ENCODE measurements at regions not wholly inside any gene's neighbourhood (a gene's known extent, or its start where the extent isn't known, plus 50 kb on each side); places are given as distances from the start of the nearest gene placed in this dataset.

- no peak overlapping the region for H3K4me3 Mint-ChIP-seq (ENCODE audit: unreplicated experiment)
- no peaks in the 10 kb centered on the region for H3K9me3 Mint-ChIP-seq (ENCODE audit: unreplicated experiment)
- no peak overlapping the region for H3K27ac Mint-ChIP-seq (ENCODE audit: unreplicated experiment)
These were observed 1162.5 kb upstream of the PRMT6 start for GRCh38 chr1:105894006-105894405.

GRCh38 chr1:105909811-105910210 lies 1146.7 kb upstream of the PRMT6 start:
- H3K27me3 Mint-ChIP-seq (ENCODE audit: unreplicated experiment), result peaks cover 3% of the 10 kb centered on the region
- H3K4me1 Mint-ChIP-seq (ENCODE audit: unreplicated experiment), result no peaks in the 10 kb centered on the region
- no peak overlapping the region for H3K27ac Mint-ChIP-seq (ENCODE audit: unreplicated experiment)
- H3K36me3 Mint-ChIP-seq (ENCODE audit: low read depth, unreplicated experiment), result peaks cover 8% of the 10 kb centered on the region
- no peak for DNase-seq (ENCODE audit: low spot score)
- H3K9me3 Mint-ChIP-seq (ENCODE audit: unreplicated experiment), result no peaks in the 10 kb centered on the region
- TF ChIP-seq, protein P1, sequence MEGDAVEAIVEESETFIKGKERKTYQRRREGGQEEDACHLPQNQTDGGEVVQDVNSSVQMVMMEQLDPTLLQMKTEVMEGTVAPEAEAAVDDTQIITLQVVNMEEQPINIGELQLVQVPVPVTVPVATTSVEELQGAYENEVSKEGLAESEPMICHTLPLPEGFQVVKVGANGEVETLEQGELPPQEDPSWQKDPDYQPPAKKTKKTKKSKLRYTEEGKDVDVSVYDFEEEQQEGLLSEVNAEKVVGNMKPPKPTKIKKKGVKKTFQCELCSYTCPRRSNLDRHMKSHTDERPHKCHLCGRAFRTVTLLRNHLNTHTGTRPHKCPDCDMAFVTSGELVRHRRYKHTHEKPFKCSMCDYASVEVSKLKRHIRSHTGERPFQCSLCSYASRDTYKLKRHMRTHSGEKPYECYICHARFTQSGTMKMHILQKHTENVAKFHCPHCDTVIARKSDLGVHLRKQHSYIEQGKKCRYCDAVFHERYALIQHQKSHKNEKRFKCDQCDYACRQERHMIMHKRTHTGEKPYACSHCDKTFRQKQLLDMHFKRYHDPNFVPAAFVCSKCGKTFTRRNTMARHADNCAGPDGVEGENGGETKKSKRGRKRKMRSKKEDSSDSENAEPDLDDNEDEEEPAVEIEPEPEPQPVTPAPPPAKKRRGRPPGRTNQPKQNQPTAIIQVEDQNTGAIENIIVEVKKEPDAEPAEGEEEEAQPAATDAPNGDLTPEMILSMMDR (IDR thresholded peaks at IDR 0.05; ENCODE audit: unreplicated experiment), result no peak
- H3K4me3 Mint-ChIP-seq (ENCODE audit: unreplicated experiment), result no peak overlapping the region

More at GRCh38 chr1:105894006-105894405, 1162.5 kb upstream of the PRMT6 start:
- TF ChIP-seq, protein P1 (IDR thresholded peaks at IDR 0.05; ENCODE audit: unreplicated experiment), result no peak
- Mint-ChIP-seq H3K4me1 (ENCODE audit: unreplicated experiment) (no peaks in the 10 kb centered on the region), H3K36me3 (ENCODE audit: low read depth, unreplicated experiment) (no peaks in the 10 kb centered on the region), H3K27me3 (ENCODE audit: unreplicated experiment) (no peaks in the 10 kb centered on the region)
- DNase-seq (ENCODE audit: low spot score), result no peak

GRCh38 chr1:105914403-105914802 lies 1142.1 kb upstream of the PRMT6 start:
- no peaks in the 10 kb centered on the region for H3K9me3 Mint-ChIP-seq (ENCODE audit: unreplicated experiment)
- no peak overlapping the region for H3K27ac Mint-ChIP-seq (ENCODE audit: unreplicated experiment)
- H3K27me3 Mint-ChIP-seq (ENCODE audit: unreplicated experiment), result no peaks in the 10 kb centered on the region
- no peak for DNase-seq (ENCODE audit: low spot score)
- no peaks in the 10 kb centered on the region for H3K36me3 Mint-ChIP-seq (ENCODE audit: low read depth, unreplicated experiment)
- TF ChIP-seq, protein P1 (IDR thresholded peaks at IDR 0.05; ENCODE audit: unreplicated experiment), result no peak
- H3K4me3 Mint-ChIP-seq (ENCODE audit: unreplicated experiment), result no peak overlapping the region
- H3K4me1 Mint-ChIP-seq (ENCODE audit: unreplicated experiment), result peaks cover 6% of the 10 kb centered on the region

DNA sequence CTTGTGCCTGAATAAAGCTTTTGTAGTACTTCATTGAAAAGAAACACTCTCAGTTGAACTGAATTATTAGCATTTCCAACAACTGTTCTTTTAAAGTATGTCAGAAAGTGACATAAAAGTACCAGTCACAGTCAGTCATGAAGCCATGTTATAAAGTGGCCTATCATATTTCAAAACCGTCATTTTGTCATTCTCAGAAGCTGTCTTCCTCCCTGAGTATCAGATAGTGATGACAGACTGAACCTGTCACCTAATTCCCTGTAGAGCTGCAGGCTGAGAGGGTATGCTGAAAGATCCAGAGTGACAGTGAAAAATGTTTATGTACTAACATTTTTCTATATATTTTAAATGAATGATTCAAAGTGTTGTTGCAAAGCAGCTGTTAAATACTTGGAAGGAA lies 1121.7 kb upstream of the PRMT6 start:
- Mint-ChIP-seq H3K4me1 (ENCODE audit: unreplicated experiment) (no peaks in the 10 kb centered on the region), H3K4me3 (ENCODE audit: unreplicated experiment) (no peak overlapping the region), H3K27ac (ENCODE audit: unreplicated experiment) (no peak overlapping the region), H3K27me3 (ENCODE audit: unreplicated experiment) (no peaks in the 10 kb centered on the region), H3K9me3 (ENCODE audit: unreplicated experiment) (no peaks in the 10 kb centered on the region), H3K36me3 (ENCODE audit: low read depth, unreplicated experiment) (no peaks in the 10 kb centered on the region)
- DNase-seq (ENCODE audit: low spot score), result no peak
- TF ChIP-seq, protein P1 (IDR thresholded peaks at IDR 0.05; ENCODE audit: unreplicated experiment), result no peak

DNA sequence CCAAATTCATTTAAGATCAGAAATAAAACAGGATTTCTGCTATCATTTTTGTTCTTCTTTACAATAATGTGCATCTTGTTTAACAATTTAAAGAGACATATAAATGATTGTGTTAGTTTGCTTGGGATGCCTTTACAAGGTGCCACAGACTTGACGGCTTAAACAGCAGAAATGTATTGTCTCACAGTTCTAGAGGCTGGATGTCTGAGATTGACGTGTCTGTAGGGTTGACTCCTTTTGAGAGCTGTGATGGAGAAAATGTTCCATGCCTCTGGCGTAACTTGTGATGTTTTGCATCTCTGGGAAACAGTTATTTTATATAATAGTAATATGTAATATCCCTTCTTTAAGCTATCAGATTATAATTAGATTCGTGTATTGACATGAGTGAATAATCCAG lies 1091.6 kb upstream of the PRMT6 start:
- H3K4me3 Mint-ChIP-seq (ENCODE audit: unreplicated experiment), result no peak overlapping the region
- H3K27me3 Mint-ChIP-seq (ENCODE audit: unreplicated experiment), result no peaks in the 10 kb centered on the region
- no peak for DNase-seq (ENCODE audit: low spot score)
- no peaks in the 10 kb centered on the region for H3K4me1 Mint-ChIP-seq (ENCODE audit: unreplicated experiment)
- TF ChIP-seq, protein P1 (IDR thresholded peaks at IDR 0.05; ENCODE audit: unreplicated experiment), result no peak
- no peak overlapping the region for H3K27ac Mint-ChIP-seq (ENCODE audit: unreplicated experiment)
- H3K9me3 Mint-ChIP-seq (ENCODE audit: unreplicated experiment), result no peaks in the 10 kb centered on the region
- H3K36me3 Mint-ChIP-seq (ENCODE audit: low read depth, unreplicated experiment), result no peaks in the 10 kb centered on the region
